IMR-90 (cell line): ENCODE measurements at regions not wholly inside any gene's neighbourhood (a gene's known extent, or its start where the extent isn't known, plus 50 kb on each side); places are given as distances from the start of the nearest gene placed in this dataset.

ENCODE experiments used
- BHLHE40 ChIP-seq: fragments of 150-350 bp; IDR thresholded peaks from 2 replicates; pipeline ENCODE4 v1.6.1; 2016; ENCODE audit warnings: mild to moderate bottlenecking, low read depth, low read length
- CEBPB ChIP-seq: IDR thresholded peaks from 2 replicates; pipeline ENCODE4 v1.6.1; 2012; ENCODE audit warnings: low read depth, low read length, improper control_type of control experiment
- CTCF ChIP-seq: conservative IDR thresholded peaks from 2 replicates; pipeline ENCODE4 v1.5.1; 2012; ENCODE audit warnings: mild to moderate bottlenecking, low read depth, low read length, improper control_type of control experiment
- MAFK ChIP-seq: IDR thresholded peaks from 2 replicates; pipeline ENCODE4 v1.6.1; 2012; ENCODE audit warnings: low read depth, low read length, improper control_type of control experiment
- MAZ ChIP-seq: IDR thresholded peaks from 2 replicates; pipeline ENCODE4 v1.6.1; 2012; ENCODE audit warnings: low read depth, mild to moderate bottlenecking, low read length, improper control_type of control experiment, moderate library complexity, borderline replicate concordance
- MXI1 ChIP-seq: IDR thresholded peaks from 2 replicates; pipeline ENCODE4 v1.6.1; 2012; ENCODE audit warnings: low read depth, mild to moderate bottlenecking, low read length, moderate library complexity, borderline replicate concordance
- POLR2A ChIP-seq: IDR thresholded peaks from 2 replicates; pipeline ENCODE4 v1.6.1; 2012; ENCODE audit warnings: mild to moderate bottlenecking, low read depth, low read length
- RAD21 ChIP-seq: IDR thresholded peaks from 2 replicates; pipeline ENCODE4 v1.6.1; 2012; ENCODE audit warnings: low read length, improper control_type of control experiment
- RCOR1 ChIP-seq: IDR thresholded peaks from 2 replicates; pipeline ENCODE4 v1.6.1; 2012; ENCODE audit warnings: mild to moderate bottlenecking, low read length, improper control_type of control experiment; ENCODE audit not compliant: insufficient replicate concordance
- RFX5 ChIP-seq: IDR thresholded peaks from 2 replicates; pipeline ENCODE4 v1.8.0; 2012; ENCODE audit warnings: low read depth, mild to moderate bottlenecking, low read length, moderate library complexity
- SMC3 ChIP-seq: fragments of 150-350 bp; IDR thresholded peaks from 2 replicates; pipeline ENCODE4 v1.6.1; 2016; ENCODE audit warnings: low read depth, mild to moderate bottlenecking, antibody characterized with exemption, low read length, moderate library complexity
- TF ChIP-seq, protein P1 (sequence below): fragments of 150-350 bp; IDR thresholded peaks from 2 replicates; pipeline ENCODE4 v1.6.1; 2016; ENCODE audit warnings: low read depth, mild to moderate bottlenecking, low read length, moderate library complexity, borderline replicate concordance
- TF ChIP-seq, protein P2 (sequence below): fragments of 150-350 bp; IDR thresholded peaks from 2 replicates; pipeline ENCODE4 v1.6.1; 2017; ENCODE audit warnings: mild to moderate bottlenecking, antibody characterized with exemption, low read length, low read depth

- TF ChIP-seq CTCF: no peak
- no peak for TF ChIP-seq POLR2A
- TF ChIP-seq, protein P1, sequence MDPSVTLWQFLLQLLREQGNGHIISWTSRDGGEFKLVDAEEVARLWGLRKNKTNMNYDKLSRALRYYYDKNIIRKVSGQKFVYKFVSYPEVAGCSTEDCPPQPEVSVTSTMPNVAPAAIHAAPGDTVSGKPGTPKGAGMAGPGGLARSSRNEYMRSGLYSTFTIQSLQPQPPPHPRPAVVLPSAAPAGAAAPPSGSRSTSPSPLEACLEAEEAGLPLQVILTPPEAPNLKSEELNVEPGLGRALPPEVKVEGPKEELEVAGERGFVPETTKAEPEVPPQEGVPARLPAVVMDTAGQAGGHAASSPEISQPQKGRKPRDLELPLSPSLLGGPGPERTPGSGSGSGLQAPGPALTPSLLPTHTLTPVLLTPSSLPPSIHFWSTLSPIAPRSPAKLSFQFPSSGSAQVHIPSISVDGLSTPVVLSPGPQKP: no peak
- no peak for TF ChIP-seq CEBPB
- no peak for TF ChIP-seq SMC3
- no peak for TF ChIP-seq BHLHE40
- TF ChIP-seq RCOR1: no peak
- TF ChIP-seq MXI1: no peak
- TF ChIP-seq MAZ: no peak
- TF ChIP-seq RAD21: no peak
- no peak for TF ChIP-seq RFX5
- TF ChIP-seq MAFK: no peak
- TF ChIP-seq, protein P2, sequence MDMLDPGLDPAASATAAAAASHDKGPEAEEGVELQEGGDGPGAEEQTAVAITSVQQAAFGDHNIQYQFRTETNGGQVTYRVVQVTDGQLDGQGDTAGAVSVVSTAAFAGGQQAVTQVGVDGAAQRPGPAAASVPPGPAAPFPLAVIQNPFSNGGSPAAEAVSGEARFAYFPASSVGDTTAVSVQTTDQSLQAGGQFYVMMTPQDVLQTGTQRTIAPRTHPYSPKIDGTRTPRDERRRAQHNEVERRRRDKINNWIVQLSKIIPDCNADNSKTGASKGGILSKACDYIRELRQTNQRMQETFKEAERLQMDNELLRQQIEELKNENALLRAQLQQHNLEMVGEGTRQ: no peak
These were observed 353.1 kb downstream of the CDC5L start for GRCh38 chr6:44740566-44741120.
